Activated CD8-positive, alpha-beta memory T cell treated with anti-CD3 and anti-CD28 coated beads for 36 hours (primary cell): ENCODE measurements at regions not wholly inside any gene's neighbourhood (a gene's known extent, or its start where the extent isn't known, plus 50 kb on each side); places are given as distances from the start of the nearest gene placed in this dataset.

Experiments used
- CTCF ChIA-PET: fragments of 350-600 bp; sonication (Branson Sonifier 250); formaldehyde crosslinking; loops from one replicate; lab custom pipeline; 2021; ENCODE audit warnings: antibody characterized with exemption; lab: Charles Lee
- POLR2A ChIA-PET: fragments of 350-600 bp; sonication (Branson Sonifier 250); formaldehyde crosslinking; loops from one replicate; lab custom pipeline; 2021; ENCODE audit warnings: antibody characterized with exemption; lab: Charles Lee

DNA sequence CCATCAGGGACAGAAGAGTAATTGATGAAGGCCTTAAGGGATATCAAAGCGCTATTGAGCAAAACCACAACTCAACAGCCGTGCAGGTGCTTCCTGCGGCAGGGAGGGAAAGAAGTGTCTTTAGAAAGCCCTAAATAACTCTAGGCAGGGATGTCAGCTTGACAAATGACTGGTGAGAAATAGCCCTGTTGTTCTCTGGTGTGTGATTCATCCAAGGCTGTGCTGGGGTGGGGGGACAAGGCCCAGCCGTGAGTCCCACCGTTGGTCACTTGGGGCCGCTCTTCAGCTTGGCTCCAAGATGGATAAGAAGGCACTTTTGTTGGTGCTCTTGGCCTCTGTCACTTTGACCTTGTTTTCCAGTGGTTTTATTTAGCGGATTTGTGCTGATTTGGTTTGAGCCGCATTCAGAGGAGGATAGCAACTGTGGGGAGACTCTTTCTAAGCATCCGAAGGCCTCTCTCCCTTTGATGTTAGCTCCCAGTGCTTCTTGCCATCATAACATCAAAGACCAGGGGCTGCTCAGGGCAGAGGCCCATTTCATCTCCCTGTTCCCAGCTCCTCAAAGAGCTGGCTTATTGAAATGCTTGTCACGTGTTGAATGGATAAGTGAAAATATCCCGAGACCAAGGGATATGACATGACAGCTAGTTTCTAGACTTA is 130.3 kb upstream of the SERP2 start:
- POLR2A ChIA-PET = no interaction called here
- CTCF ChIA-PET = interaction anchor here (0.8 kb wide), 1 partner anchor 195 kb away, joined by 3 read pairs; no protein-coding TSS in a partner anchor

GRCh38 chr13:44244288-44244687 is 129.3 kb upstream of the SERP2 start:
- POLR2A ChIA-PET = no interaction called here
- CTCF ChIA-PET = no interaction called here

- POLR2A ChIA-PET = no interaction called here
- CTCF ChIA-PET = no interaction called here
These were observed 124.2 kb upstream of the SERP2 start for GRCh38 chr13:44249431-44249836.

- ChIA-PET POLR2A (no interaction called here), CTCF (no interaction called here)
These were observed 120.7 kb upstream of the SERP2 start for GRCh38 chr13:44252938-44253337.

DNA sequence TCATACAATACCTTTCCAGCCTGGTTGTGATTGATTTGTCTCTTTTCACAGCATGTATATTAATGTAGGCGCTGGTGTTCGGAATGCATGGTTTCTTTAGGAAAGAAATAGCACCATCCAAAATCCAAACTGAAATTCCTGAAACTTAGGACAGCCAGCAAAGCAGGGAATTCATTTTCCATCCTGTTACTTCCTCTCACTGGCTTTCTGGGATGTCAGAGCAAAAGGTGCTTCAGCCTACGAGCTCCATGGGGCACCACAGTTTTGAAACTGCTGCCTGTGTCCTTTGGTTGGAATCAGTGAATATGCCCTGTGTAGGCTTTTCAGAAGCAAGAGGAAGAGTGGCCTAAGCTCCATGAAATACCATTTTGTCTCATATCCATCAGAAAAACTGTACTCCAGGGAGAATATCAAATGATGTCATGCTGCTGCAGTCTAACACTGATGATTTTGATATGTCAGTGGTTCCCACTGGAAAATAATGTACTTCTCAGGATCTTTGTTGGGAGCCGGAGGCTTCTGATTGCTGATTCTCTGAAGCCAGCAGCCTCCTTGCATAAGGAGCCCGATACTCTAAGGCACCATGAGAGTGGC is 117.8 kb upstream of the SERP2 start:
- ChIA-PET CTCF (no interaction called here), POLR2A (no interaction called here)

GRCh38 chr13:44257796-44258195 is 115.8 kb upstream of the SERP2 start:
- CTCF ChIA-PET = no interaction called here

GRCh38 chr13:44259045-44260027 is 114.3 kb upstream of the SERP2 start:
- CTCF ChIA-PET = interaction anchor here (0.7 to 0.8 kb wide), 2 partner anchors 23 to 196 kb away, joined by 3 read pairs; no protein-coding TSS in a partner anchor
- POLR2A ChIA-PET = interaction anchor here (0.7 kb wide), 1 partner anchor 118 kb away, joined by 3 read pairs; no protein-coding TSS in a partner anchor

More at GRCh38 chr13:44257796-44258195, 115.8 kb upstream of the SERP2 start:
- POLR2A ChIA-PET = no interaction called here

- CTCF ChIA-PET = no interaction called here
These were observed 113.3 kb upstream of the SERP2 start for GRCh38 chr13:44260336-44260735.

GRCh38 chr13:44263751-44264620 is 109.6 kb upstream of the SERP2 start:
- CTCF ChIA-PET = no interaction called here
- POLR2A ChIA-PET = no interaction called here

More at GRCh38 chr13:44260336-44260735, 113.3 kb upstream of the SERP2 start:
- POLR2A ChIA-PET = no interaction called here

DNA sequence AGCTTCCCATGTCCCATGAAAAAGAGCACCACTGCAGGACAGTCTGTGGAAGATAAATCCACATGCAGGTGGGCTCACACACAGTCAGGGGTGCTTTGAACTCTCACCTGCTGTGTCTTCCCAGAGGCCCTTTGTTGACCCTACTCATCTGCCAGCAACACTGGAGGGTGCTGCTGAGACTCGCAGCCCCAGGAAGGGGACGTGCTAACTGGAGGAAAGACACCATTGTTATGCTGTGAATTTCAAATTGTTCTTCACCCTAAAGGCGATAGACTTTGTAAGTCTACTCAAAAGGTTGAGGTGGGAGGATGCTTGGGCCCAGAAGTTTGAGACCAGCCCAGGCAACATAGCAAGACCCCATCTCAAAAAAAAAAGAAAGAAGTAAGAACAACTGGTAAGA is 107.3 kb upstream of the SERP2 start:
- ChIA-PET CTCF (no interaction called here), POLR2A (no interaction called here)

DNA sequence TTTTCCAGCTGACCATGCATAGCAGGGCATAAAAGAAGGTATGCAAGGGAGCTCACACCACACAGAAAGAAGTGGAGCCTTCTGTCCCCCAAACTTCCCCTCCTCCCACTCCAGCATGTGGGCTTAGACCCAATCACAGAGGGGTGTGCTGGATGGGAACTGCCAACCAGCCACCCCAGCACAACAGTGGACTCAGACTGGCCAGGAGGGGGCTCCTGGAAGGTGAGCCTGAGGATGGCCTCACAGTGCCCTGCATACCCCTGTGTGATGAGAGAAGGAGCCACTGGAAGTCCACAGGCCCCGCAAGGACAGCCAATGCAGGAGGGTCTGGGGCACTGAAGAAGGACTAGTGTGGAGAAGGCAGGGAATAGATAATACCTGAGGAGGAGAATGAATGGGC is 106.9 kb upstream of the SERP2 start:
- ChIA-PET POLR2A (no interaction called here), CTCF (no interaction called here)

DNA sequence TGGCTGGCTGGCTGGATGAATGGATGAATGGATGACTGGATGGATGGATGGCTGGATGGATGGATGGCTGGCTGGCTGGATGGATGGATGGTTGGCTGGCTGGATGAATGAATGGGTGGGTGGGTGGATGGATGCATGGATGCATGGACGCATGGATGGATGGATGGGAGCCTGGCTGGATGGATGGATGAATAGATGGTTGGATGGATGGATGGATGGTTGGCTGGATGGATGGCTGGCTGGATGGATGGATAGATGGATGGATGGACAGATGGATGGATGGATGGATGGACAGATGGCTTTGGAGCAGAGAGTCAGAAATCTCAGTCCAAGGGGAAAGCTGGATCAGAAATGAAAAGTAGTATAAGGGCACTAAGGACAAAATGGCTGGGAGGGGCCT is 106.4 kb upstream of the SERP2 start:
- ChIA-PET POLR2A (no interaction called here), CTCF (no interaction called here)

DNA sequence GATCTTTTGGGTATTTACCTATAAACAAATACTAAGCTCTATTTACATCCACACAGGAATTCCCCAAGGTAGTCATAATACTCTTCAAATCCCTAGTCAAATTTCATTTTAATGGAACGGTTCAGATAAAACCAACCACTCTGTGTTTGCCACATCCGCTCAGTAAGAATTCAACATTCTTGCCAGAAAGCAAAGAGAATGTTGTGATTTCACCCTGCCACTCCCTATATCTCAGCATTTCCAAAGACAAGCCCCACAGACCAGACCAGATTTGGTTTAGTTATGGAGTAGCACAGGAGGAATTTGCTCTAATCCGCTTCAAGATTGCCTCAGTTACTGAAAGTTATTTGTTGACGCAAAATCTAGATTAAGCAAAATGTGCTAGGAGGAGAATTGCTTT is 105.6 kb upstream of the SERP2 start:
- ChIA-PET CTCF (no interaction called here), POLR2A (interaction anchor here (0.5 kb wide), 1 partner anchor 42 kb away, joined by 4 read pairs; no protein-coding TSS in a partner anchor)

DNA sequence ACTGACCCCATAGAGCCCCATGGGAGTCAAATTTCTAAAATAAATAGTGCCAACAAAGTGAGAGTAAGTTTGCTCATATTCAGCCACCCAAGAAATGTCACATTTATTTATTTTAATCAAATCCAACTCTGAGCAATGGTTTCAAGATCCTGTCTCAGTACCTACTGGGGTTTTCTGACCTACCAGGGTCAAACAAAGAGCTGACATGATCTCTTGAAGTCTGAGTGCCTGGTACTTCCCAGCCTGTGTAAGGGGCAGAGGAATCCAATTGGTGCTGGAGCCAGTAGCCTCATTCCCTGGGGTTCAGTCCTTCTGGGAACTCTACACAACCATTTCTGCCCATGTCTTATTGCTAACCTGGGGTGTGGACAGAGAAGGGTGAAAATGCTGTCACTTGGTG is 104.6 kb upstream of the SERP2 start:
- ChIA-PET CTCF (no interaction called here), POLR2A (interaction anchor here (0.6 kb wide), 1 partner anchor 1279 kb away, joined by 3 read pairs; no protein-coding TSS in a partner anchor)

DNA sequence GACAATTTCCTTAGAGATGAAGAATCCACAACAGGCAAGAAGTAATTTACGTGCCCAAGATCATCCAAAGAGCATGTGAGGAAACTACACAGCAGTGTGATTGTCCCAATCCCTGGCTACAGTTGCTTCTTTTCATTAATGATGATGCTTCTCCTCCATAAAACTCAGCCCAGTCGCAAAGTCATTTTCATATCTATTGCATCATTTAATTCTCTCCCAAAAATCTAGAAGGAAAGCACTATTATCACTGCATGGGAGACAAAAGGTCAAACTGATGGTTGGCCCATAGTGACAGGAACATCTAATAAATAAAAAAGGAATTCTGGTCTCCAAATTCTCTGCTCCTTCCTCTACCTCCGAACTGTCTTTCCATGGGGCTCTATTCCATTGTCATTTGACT is 103.5 kb upstream of the SERP2 start:
- ChIA-PET POLR2A (no interaction called here), CTCF (no interaction called here)

DNA sequence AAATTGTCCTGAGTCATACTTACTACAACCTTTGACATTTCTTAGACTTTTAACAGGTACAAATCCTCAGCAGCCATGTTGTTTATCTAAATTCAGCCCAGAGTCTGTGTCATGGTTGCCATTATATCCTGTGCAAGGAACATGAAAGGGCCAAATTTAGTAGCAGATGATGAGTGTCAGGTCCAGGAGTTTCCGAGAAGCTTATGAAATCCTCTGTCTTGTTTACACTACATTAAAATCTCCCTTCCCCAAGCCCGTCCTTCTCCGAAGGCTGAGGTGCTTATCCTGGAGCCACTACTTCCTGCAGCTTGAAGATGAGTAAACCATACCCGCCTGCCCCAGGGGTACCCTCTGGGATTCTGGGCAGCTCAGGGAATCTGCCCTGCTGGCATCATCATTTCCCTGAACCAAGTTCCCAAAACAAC is 102.6 kb upstream of the SERP2 start:
- ChIA-PET POLR2A (no interaction called here), CTCF (no interaction called here)

GRCh38 chr13:44271473-44271872 is 102.2 kb upstream of the SERP2 start:
- POLR2A ChIA-PET = no interaction called here
- CTCF ChIA-PET = no interaction called here

- ChIA-PET POLR2A (no interaction called here), CTCF (no interaction called here)
These were observed 101.7 kb upstream of the SERP2 start for GRCh38 chr13:44271915-44272341.

- ChIA-PET POLR2A (no interaction called here), CTCF (interaction anchor here (0.6 kb wide), 1 partner anchor 111 kb away, joined by 3 read pairs; no protein-coding TSS in a partner anchor)
These were observed 100.9 kb upstream of the SERP2 start for GRCh38 chr13:44272692-44273091.
